HG03064 (cell line): ENCODE measurements at regions not wholly inside any gene's neighbourhood (a gene's known extent, or its start where the extent isn't known, plus 50 kb on each side); places are given as distances from the start of the nearest gene placed in this dataset.

Experiments
- ATAC-seq: cut with Tn5 transposase; IDR thresholded peaks from one replicate; pipeline ENCODE4 v1.9.1; 2021; ENCODE audit warnings: low read depth; ENCODE audit not compliant: unreplicated experiment

GRCh38 chr13:33372251-33372919, 86.8 kb upstream of the STARD13 start:
- no peak for ATAC-seq

GRCh38 chr13:33373624-33374023, 88.1 kb upstream of the STARD13 start:
- ATAC-seq, result no peak

GRCh38 chr13:33375421-33375820, 89.9 kb upstream of the STARD13 start:
- no peak for ATAC-seq

GRCh38 chr13:33376212-33376611, 90.7 kb upstream of the STARD13 start:
- no peak for ATAC-seq

- ATAC-seq, result no peak
Measured at GRCh38 chr13:33377411-33377810, 91.9 kb upstream of the STARD13 start.

GRCh38 chr13:33377825-33378224, 92.3 kb upstream of the STARD13 start:
- ATAC-seq, result no peak

GRCh38 chr13:33379608-33380007, 94.1 kb upstream of the STARD13 start:
- no peak for ATAC-seq

- ATAC-seq, result no peak
Measured at GRCh38 chr13:33380487-33381079, 95.0 kb upstream of the STARD13 start.

GRCh38 chr13:33381180-33381579, 95.6 kb upstream of the STARD13 start:
- ATAC-seq, result no peak

GRCh38 chr13:33381906-33382305, 96.4 kb upstream of the STARD13 start:
- ATAC-seq, result no peak

- ATAC-seq, result no peak
Measured at GRCh38 chr13:33383724-33384577, 98.4 kb upstream of the STARD13 start.

- no peak for ATAC-seq
Measured at GRCh38 chr13:33388286-33388998, 102.9 kb upstream of the STARD13 start.

GRCh38 chr13:33392794-33393405, 107.3 kb upstream of the STARD13 start:
- no peak for ATAC-seq

- no peak for ATAC-seq
Measured at GRCh38 chr13:33394294-33394932, 108.9 kb upstream of the STARD13 start.

GRCh38 chr13:33401238-33401637, 115.7 kb upstream of the STARD13 start:
- ATAC-seq, result no peak

- no peak for ATAC-seq
Measured at GRCh38 chr13:33402975-33403374, 117.4 kb upstream of the STARD13 start.

- ATAC-seq, result no peak
Measured at GRCh38 chr13:33403807-33404362, 118.3 kb upstream of the STARD13 start.

- ATAC-seq, result no peak
Measured at GRCh38 chr13:33405371-33405770, 119.8 kb upstream of the STARD13 start.

- no peak for ATAC-seq
Measured at GRCh38 chr13:33409673-33410510, 124.3 kb upstream of the STARD13 start.
